Neural progenitor cell (in vitro differentiated cells): ENCODE measurements at regions not wholly inside any gene's neighbourhood (a gene's known extent, or its start where the extent isn't known, plus 50 kb on each side); places are given as distances from the start of the nearest gene placed in this dataset.

Experiments used
- DNase-seq: peaks from one replicate; pipeline ENCODE4 v3.0.0-alpha.2; 2016; ENCODE audit warnings: low spot score
- H2AFZ ChIP-seq: fragments of 200-600 bp; sonication (generic); replicated peaks from 2 replicates; pipeline ENCODE4 v1.6.1; 2016; ENCODE audit warnings: antibody characterized with exemption
- H3F3A ChIP-seq: fragments of 200-600 bp; sonication (generic); 2 replicates; pipeline ENCODE4 v1.6.1; 2016; ENCODE audit warnings: antibody characterized with exemption, low read depth
- H3K27ac ChIP-seq: fragments of 200-600 bp; sonication (generic); 2 replicates; pipeline ENCODE4 v1.5.1; 2016; ENCODE audit warnings: mild to moderate bottlenecking
- H3K27me3 ChIP-seq: fragments of 200-600 bp; sonication (generic); 2 replicates; pipeline ENCODE4 v1.6.1; 2016; ENCODE audit warnings: mild to moderate bottlenecking, moderate library complexity
- H3K36me3 ChIP-seq: fragments of 200-600 bp; sonication (generic); 2 replicates; pipeline ENCODE4 v1.5.1; 2016
- H3K4me1 ChIP-seq: fragments of 200-600 bp; sonication (generic); 2 replicates; pipeline ENCODE4 v1.6.1; 2016; ENCODE audit warnings: mixed run types
- H3K4me2 ChIP-seq: fragments of 200-600 bp; sonication (generic); 2 replicates; pipeline ENCODE4 v1.6.1; 2016
- H3K4me3 ChIP-seq: fragments of 200-600 bp; sonication (generic); 2 replicates; pipeline ENCODE4 v1.5.1; 2016
- H3K79me2 ChIP-seq: fragments of 200-600 bp; sonication (generic); 2 replicates; pipeline ENCODE4 v1.6.1; 2016; ENCODE audit warnings: low read depth
- H3K9ac ChIP-seq: fragments of 200-600 bp; sonication (generic); 2 replicates; pipeline ENCODE4 v1.6.1; 2016
- H3K9me3 ChIP-seq: fragments of 200-600 bp; sonication (generic); 2 replicates; pipeline ENCODE4 v1.5.1; 2016; ENCODE audit warnings: low read depth
- H4K20me1 ChIP-seq: fragments of 200-600 bp; sonication (generic); 2 replicates; pipeline ENCODE4 v1.6.1; 2016; ENCODE audit warnings: low read depth
- H3K27ac Mint-ChIP-seq: 3 replicates; pipeline ENCODE4 v1.8.0; 2021; ENCODE audit warnings: mixed read lengths
- H3K27me3 Mint-ChIP-seq: 2 replicates; pipeline ENCODE4 v1.8.0; 2022; ENCODE audit warnings: low read depth, mild to moderate bottlenecking, inconsistent platforms, moderate library complexity, mixed read lengths; ENCODE audit not compliant: insufficient read depth
- H3K36me3 Mint-ChIP-seq: 3 replicates; pipeline ENCODE4 v1.8.0; 2021; ENCODE audit warnings: mixed read lengths
- H3K4me1 Mint-ChIP-seq: 3 replicates; pipeline ENCODE4 v1.8.0; 2021; ENCODE audit warnings: mixed read lengths
- H3K4me3 Mint-ChIP-seq: 3 replicates; pipeline ENCODE4 v1.8.0; 2021; ENCODE audit warnings: mild to moderate bottlenecking, moderate library complexity, mixed read lengths
- H3K9me3 Mint-ChIP-seq: 3 replicates; pipeline ENCODE4 v1.8.0; 2020; ENCODE audit warnings: mixed read lengths
- EZH2 ChIP-seq: fragments of 200-600 bp; sonication (generic); IDR thresholded peaks from 2 replicates; pipeline ENCODE4 v1.6.1; 2017; ENCODE audit warnings: antibody characterized with exemption, mild to moderate bottlenecking, moderate library complexity
- EZH2phosphoT487 ChIP-seq: fragments of 200-600 bp; sonication (generic); IDR thresholded peaks from 2 replicates; pipeline ENCODE4 v1.6.1; 2017; ENCODE audit warnings: antibody characterized with exemption
- TF ChIP-seq, protein P1 (sequence below): fragments of 200-600 bp; sonication (generic); IDR thresholded peaks from 2 replicates; pipeline ENCODE4 v1.5.1; 2017; ENCODE audit warnings: antibody characterized with exemption, mild to moderate bottlenecking

DNA sequence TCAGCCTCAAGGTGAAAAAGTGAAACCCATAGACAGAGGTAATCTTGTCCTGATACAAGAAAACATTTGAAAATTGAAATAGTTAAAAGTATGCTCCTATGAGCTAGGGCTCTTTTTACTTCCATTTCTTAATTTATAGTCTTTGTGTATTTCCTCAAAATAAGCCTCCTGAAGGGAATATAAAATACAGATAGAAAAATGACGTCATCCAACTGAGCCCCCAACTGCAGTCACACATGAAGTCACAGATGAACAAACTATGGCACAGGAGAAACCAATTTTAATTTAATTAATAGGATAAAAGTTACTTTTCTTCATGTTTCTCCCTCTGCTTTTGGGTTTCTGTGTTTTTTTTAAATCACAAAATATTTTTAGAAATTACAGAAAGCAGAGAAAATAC lies 280.3 kb downstream of the HTR7 start:
- no peaks in the 10 kb centered on the region for H3K36me3 Mint-ChIP-seq
- Histone ChIP-seq H3K9me3 (no peaks in the 10 kb centered on the region), H3K79me2 (no peaks in the 10 kb centered on the region), H4K20me1 (no peaks in the 10 kb centered on the region), H3K27ac (no peak overlapping the region), H3K9ac (no peak overlapping the region), H3K36me3 (no peaks in the 10 kb centered on the region), H3K4me1 (no peaks in the 10 kb centered on the region), H2AFZ (no peak overlapping the region), H3K4me3 (no peak overlapping the region), H3K27me3 (no peaks in the 10 kb centered on the region), H3K4me2 (no peak overlapping the region), H3F3A (no peaks in the 10 kb centered on the region)
- no peaks in the 10 kb centered on the region for H3K9me3 Mint-ChIP-seq
- no peak overlapping the region for H3K4me3 Mint-ChIP-seq
- no peaks in the 10 kb centered on the region for H3K4me1 Mint-ChIP-seq
- H3K27ac Mint-ChIP-seq: no peak overlapping the region
- H3K27me3 Mint-ChIP-seq: no peaks in the 10 kb centered on the region
- TF ChIP-seq, protein P1, sequence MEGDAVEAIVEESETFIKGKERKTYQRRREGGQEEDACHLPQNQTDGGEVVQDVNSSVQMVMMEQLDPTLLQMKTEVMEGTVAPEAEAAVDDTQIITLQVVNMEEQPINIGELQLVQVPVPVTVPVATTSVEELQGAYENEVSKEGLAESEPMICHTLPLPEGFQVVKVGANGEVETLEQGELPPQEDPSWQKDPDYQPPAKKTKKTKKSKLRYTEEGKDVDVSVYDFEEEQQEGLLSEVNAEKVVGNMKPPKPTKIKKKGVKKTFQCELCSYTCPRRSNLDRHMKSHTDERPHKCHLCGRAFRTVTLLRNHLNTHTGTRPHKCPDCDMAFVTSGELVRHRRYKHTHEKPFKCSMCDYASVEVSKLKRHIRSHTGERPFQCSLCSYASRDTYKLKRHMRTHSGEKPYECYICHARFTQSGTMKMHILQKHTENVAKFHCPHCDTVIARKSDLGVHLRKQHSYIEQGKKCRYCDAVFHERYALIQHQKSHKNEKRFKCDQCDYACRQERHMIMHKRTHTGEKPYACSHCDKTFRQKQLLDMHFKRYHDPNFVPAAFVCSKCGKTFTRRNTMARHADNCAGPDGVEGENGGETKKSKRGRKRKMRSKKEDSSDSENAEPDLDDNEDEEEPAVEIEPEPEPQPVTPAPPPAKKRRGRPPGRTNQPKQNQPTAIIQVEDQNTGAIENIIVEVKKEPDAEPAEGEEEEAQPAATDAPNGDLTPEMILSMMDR: no peak
- TF ChIP-seq EZH2: no peak
- TF ChIP-seq EZH2phosphoT487: no peak
- DNase-seq: no peak

DNA sequence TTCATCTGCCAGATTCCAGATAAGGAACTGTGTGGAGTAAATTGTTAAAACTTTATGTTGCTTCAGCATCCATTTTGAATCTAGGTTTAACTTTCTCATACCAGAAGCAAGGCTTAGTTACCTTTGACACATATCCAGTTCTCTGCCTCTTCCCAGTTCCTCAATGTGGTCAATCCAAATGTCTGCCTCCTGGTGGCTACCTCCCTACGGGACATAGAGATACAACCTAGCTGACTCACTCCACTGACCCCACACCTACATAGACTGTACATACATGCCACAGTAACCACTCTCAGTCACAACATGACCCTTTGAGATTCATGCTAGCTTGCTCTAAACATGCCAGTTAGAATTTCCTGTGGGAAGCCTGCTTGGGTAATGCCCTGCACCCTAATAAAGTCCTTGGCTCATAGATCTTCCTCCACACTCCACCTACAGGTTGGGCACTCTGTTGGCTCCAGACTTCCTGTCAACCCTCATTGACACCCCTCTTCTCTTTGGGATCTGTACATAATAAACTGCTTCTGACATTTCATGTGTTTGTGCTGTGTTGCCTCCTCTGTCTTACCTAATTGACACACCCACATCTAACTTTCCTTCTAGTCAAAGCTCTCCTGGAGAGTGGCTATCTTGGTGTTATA lies 278.1 kb downstream of the HTR7 start:
- Histone ChIP-seq H3F3A (no peaks in the 10 kb centered on the region), H3K27me3 (no peaks in the 10 kb centered on the region), H3K36me3 (no peaks in the 10 kb centered on the region), H4K20me1 (no peaks in the 10 kb centered on the region), H3K9me3 (no peaks in the 10 kb centered on the region), H2AFZ (no peak overlapping the region), H3K79me2 (no peaks in the 10 kb centered on the region), H3K9ac (no peak overlapping the region), H3K27ac (no peak overlapping the region), H3K4me1 (no peaks in the 10 kb centered on the region), H3K4me3 (no peak overlapping the region), H3K4me2 (no peak overlapping the region)
- DNase-seq: peak; percentile 49
- no peak overlapping the region for H3K27ac Mint-ChIP-seq
- no peaks in the 10 kb centered on the region for H3K27me3 Mint-ChIP-seq
- no peaks in the 10 kb centered on the region for H3K9me3 Mint-ChIP-seq
- TF ChIP-seq, protein P1: peak; percentile 41
- TF ChIP-seq EZH2phosphoT487 (no peak), EZH2 (no peak)
- H3K4me1 Mint-ChIP-seq: no peaks in the 10 kb centered on the region
- no peak overlapping the region for H3K4me3 Mint-ChIP-seq
- H3K36me3 Mint-ChIP-seq: no peaks in the 10 kb centered on the region

DNA sequence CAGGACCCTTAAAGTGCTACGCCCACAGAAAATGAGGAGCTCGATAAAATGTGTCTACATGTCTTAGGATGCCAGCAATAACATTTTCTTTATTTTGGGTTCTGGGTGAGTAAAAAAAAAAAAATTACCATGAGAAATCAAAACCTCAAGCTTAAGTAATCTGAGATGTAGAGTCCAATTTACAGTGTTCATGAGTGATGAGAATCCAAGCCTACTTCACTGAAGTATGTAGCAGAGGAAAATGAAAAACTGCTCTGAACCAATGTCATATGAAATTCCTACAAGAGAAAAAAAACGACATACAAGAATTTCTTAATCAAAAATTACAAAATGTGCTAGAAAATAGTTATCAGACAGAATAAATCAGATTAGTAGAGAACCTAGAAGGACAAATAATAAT lies 274.4 kb downstream of the HTR7 start:
- no peaks in the 10 kb centered on the region for H3K79me2 ChIP-seq
- H3K27me3 ChIP-seq: no peaks in the 10 kb centered on the region
- no peaks in the 10 kb centered on the region for H3K9me3 Mint-ChIP-seq
- H3K36me3 Mint-ChIP-seq: no peaks in the 10 kb centered on the region
- H4K20me1 ChIP-seq: no peaks in the 10 kb centered on the region
- no peak overlapping the region for H3K27ac Mint-ChIP-seq
- no peaks in the 10 kb centered on the region for H3K36me3 ChIP-seq
- H3K4me1 Mint-ChIP-seq: peaks cover 3% of the 10 kb centered on the region
- no peak overlapping the region for H3K27ac ChIP-seq
- H3K9ac ChIP-seq: no peak overlapping the region
- H2AFZ ChIP-seq: no peak overlapping the region
- H3K4me2 ChIP-seq: no peak overlapping the region
- TF ChIP-seq EZH2 (no peak), EZH2phosphoT487 (no peak)
- TF ChIP-seq, protein P1: no peak
- H3K27me3 Mint-ChIP-seq: no peaks in the 10 kb centered on the region
- no peaks in the 10 kb centered on the region for H3K4me1 ChIP-seq
- no peak overlapping the region for H3K4me3 ChIP-seq
- no peaks in the 10 kb centered on the region for H3F3A ChIP-seq
- no peaks in the 10 kb centered on the region for H3K9me3 ChIP-seq
- no peak overlapping the region for H3K4me3 Mint-ChIP-seq
- no peak for DNase-seq
